HG03457 (cell line): ENCODE measurements at regions not wholly inside any gene's neighbourhood (a gene's known extent, or its start where the extent isn't known, plus 50 kb on each side); places are given as distances from the start of the nearest gene placed in this dataset.

Source experiments
- ATAC-seq: cut with Tn5 transposase; IDR thresholded peaks from one replicate; pipeline ENCODE4 v1.9.1; 2021; ENCODE audit warnings: moderate number of reproducible peaks; ENCODE audit not compliant: unreplicated experiment

DNA sequence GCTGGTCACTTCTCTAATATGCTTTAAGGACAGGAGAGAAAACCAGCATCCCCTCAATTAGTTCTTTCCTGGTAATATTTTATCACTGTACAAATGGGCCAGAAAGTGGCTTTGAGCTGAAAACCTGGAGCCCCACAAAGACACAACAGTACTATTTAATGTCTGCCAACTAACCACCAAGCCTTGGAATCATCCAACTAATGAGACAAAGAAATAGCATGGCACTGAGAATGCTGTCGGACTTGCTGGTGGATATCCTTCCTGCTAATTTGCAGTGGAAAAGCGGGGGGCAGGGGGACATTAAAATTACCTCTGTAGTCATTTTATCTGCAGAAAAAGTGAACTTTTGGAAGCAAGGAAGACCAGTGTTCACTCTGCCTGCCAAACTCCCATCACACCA lies 288.5 kb downstream of the KBTBD8 start:
- ATAC-seq = no peak

- no peak for ATAC-seq
Measured at GRCh38 chr3:67288466-67289106, 290.5 kb downstream of the KBTBD8 start.

- ATAC-seq = no peak
Measured at GRCh38 chr3:67289626-67290025, 291.5 kb downstream of the KBTBD8 start.

- ATAC-seq = no peak
Measured at GRCh38 chr3:67290438-67290837, 292.3 kb downstream of the KBTBD8 start.

DNA sequence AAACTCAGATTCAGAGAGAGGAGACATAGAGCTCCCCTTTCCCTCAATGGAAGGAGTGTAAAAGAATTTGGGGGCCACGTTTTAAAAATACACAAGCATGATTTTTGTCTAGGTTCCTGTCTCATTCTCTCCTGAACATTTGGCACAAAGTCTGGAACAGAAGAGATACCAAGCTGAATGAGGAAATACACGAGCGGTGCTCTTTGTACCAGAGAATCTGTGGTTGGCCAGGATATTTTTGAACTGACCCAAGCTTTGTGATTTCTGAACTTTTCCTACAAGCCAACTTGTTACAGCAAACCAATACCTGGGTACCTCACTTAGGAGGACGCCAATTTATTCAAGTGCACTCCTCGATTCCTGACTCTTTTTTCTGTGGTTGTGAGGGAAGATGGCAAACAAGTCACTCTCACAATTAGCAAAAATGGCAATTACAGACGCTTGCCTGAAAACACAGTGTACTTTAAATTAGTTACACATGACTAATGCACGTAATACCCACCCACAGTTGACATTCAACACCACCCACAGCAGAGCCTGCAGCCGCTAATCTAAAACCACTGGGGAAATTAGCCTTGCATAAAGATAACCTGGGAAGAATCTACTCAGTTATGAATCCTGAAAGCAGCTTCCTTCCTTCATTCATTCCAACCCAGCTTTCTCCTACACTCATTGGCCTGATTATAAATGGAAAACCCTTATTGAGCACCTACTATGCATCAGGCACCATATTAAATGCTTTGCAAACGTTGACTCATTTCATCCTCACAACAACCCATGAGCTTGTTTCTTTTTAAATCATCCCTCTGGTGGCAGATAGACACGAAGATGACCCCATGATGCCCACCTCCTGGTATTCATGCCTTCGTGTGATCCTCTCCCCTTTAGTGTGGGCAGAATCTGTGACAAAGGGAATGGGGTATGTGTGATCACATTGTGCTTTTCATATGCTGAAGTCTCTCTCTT lies 293.5 kb downstream of the KBTBD8 start:
- ATAC-seq = no peak

DNA sequence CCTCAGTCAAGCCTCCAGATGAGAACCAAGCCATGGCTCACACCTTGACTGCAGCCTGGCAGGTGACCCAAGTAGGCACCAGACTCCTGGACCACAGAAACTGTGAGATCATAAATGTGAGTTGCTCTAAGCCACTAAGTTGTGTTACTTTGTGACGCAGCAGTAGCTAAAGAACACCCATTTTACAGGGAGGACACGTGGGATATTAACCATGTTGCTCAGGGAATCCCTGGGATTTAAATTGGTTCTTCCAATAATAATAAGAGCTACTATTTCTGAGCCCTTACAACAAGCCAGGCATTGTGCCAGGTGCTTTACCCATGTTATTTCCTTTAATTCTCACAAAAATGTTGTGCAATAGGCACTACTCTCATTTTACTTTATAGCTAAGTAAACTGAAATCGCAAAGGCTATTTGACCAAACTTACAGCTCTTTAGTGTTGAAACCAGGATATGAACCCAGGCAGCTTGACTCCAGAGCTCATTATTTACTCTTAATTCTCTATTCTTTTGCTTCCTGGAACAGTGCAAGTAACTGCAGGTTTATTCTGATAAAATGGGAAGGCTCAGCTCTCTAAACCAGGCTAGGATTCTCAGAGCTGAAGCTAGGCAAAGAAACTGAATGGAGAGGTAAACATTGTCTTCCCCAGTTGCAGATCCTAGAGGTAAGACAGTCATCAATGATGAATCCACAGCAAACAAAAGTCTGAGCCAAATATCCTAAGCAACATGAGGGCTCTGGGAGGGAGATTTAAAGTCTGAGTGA lies 294.4 kb downstream of the KBTBD8 start:
- no peak for ATAC-seq

DNA sequence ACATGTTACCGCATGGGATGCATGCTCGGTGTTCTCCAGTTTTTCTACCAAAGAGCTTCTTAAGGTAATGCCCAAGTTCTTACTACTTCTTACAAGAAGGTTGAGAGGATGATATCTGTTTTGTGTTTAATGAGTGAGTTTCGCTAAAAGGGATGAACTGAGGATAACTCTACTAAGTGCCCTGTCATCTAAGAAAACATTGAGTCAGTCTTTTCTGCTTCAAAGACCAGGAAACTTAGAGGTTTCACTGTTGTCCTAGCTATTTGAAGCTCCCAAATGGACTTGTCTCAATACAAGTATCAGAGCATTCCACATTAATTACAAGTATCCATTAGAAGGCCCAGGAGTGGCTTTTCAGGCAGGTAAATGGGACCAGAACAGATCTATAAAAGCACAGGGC lies 296.2 kb downstream of the KBTBD8 start:
- ATAC-seq = no peak

- no peak for ATAC-seq
Measured at GRCh38 chr3:67296039-67296892, 298.2 kb downstream of the KBTBD8 start.

- ATAC-seq = no peak
Measured at GRCh38 chr3:67297715-67298475, 299.8 kb downstream of the KBTBD8 start.

DNA sequence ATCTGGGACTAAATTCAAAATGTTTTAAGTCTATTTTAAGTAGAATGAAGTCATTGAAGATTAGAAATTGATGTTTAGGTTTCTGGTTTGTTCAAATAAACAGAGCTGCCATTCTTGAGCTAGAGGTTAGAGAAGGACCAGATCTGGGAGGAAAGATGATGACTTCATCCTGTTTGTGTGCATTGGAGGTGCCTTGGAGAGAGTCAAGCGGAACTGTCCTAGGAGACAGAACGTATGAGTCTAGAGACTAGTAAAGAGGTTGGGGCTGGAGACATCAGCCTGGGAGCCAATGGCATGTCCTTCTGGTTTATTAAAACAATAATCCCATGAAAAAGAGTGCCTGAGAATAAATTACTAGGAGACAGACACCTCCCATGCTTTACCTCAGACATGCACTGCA lies 303.4 kb downstream of the KBTBD8 start:
- no peak for ATAC-seq

- no peak for ATAC-seq
Measured at GRCh38 chr3:67302489-67302888, 304.4 kb downstream of the KBTBD8 start.

- ATAC-seq = no peak
Measured at GRCh38 chr3:67305160-67305559, 307.1 kb downstream of the KBTBD8 start.

DNA sequence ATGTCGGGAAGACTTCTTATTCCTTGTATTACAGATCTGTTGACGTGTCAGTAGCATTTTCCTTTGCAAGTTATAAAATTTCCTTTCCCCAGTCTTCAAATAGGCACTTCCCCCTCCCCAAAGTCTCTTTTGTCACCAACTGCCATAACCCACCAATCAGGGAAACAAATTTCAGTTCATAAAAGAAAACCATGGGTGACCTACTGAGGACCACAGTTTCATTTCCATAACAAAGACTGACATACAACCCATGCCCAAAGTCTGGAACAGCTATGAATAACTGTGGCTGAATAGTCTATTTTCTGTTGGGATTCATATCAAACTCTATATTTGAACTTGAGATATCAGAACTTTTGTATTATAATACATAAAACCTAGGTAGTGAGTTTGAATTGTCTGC lies 307.8 kb downstream of the KBTBD8 start:
- ATAC-seq = no peak

DNA sequence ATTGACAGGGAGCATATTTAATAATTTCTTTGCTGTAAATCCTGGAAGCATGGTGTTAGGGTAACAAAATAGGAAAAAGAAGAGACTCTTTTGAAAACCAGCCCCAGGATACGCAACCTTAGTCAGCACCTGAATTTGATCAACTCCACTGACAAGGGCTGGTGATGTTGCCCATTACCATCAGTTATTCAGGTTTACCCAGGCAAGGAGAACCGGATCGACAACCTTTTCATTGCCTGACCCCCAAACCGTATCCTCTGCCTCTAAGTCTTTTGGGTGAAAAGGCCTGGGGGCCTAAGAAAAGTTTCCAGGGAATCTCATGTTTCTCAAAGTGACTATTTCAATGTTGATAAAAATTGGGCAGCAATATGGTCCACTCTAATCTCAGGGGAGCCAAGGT lies 313.3 kb downstream of the KBTBD8 start:
- no peak for ATAC-seq

GRCh38 chr3:67312155-67312554 lies 314.0 kb downstream of the KBTBD8 start:
- no peak for ATAC-seq

DNA sequence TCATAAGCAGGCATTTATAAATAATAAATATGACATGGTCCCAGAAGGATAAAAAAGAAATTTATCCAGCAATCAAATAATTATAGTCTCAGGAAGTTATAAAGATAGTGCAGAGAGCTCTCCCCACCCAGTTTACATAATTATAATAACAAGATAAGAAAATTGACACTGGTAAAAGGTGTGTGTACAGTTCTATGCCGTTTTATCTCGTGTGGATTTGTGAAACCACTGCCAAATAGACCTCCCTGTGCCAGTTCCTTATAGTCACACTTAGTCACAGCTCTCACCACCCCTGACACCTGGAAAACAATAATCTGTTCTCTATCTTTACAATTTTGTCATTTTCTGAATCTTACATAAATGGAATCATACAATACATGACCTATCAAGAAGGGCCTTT lies 320.1 kb downstream of the KBTBD8 start:
- ATAC-seq = no peak

- no peak for ATAC-seq
Measured at GRCh38 chr3:67324554-67324953, 326.4 kb downstream of the KBTBD8 start.
